K562 (cell line): ENCODE measurements at regions not wholly inside any gene's neighbourhood (a gene's known extent, or its start where the extent isn't known, plus 50 kb on each side); places are given as distances from the start of the nearest gene placed in this dataset.

ENCODE experiments used
- ATAC-seq: fragments of 200-7000 bp; cut with Tn5 transposase; 3 replicates; pipeline ENCODE4 v1.9.1; 2020; ENCODE audit warnings: moderate library complexity
- BruUV-seq: library from RNA; stranded (reverse); fragments of 400-500 nt; replicated peaks from 2 replicates; lab custom pipeline; 2021; lab: Mats Ljungman, UMichigan
- CTCF ChIA-PET: fragments of 300-600 bp; formaldehyde crosslinking; extraction: SDS; loops from one replicate; lab custom pipeline; 2021; ENCODE audit warnings: low intra/inter-chr PET ratio; lab: Yijun Ruan, JAX
- POLR2A ChIA-PET: fragments of 300-600, 350-650 bp; sonication (Branson Sonifier 250); formaldehyde crosslinking; extraction: SDS; loops from one replicate; lab custom pipeline; 2021; ENCODE audit warnings: antibody characterized with exemption, inconsistent platforms; lab: Yijun Ruan, JAX
- DNase-seq, 4 experiments: peaks; one replicate each; pipeline versions ENCODE4 v3.0.0 to v3.0.0-alpha.2; 2011 to 2018; ENCODE audit warnings: low spot score in 3 of 4, mixed read lengths in 3 of 4; ENCODE audit errors: extremely low read depth in 1 of 4
- FAIRE-seq: peaks from 2 replicates; lab custom pipeline; 2011; peaks lifted over from hg19 to GRCh38; lab: Jason Lieb, UNC
- H2AFZ ChIP-seq: 2 replicates; pipeline ENCODE4 v1.6.0; 2011; ENCODE audit warnings: low read depth, low read length, control low read depth, inconsistent platforms
- H3K27ac ChIP-seq: fragments of 200-600 bp; 3 replicates; pipeline ENCODE4 v1.8.0; 2011; ENCODE audit warnings: low read depth, mild to moderate bottlenecking, control low read depth, inconsistent platforms, low read length, moderate library complexity, mixed read lengths; ENCODE audit errors: extremely low read depth
- H3K27me3 ChIP-seq, 2 experiments: fragments of 300-600 bp in 1 of 2; 2 replicates in 1 of 2; 3 replicates in 1 of 2; pipeline versions ENCODE4 v1.6.0 to v1.8.0; 2011; ENCODE audit warnings: inconsistent platforms in 2 of 2, low read length in 2 of 2, mild to moderate bottlenecking in 1 of 2, mixed read lengths in 1 of 2, moderate library complexity in 1 of 2; ENCODE audit not compliant: control insufficient read depth in 2 of 2, insufficient read depth in 2 of 2
- H3K36me3 ChIP-seq: fragments of 300-600 bp; 3 replicates; pipeline ENCODE4 v1.8.0; 2011; ENCODE audit warnings: mild to moderate bottlenecking, low read length, inconsistent platforms; ENCODE audit not compliant: control insufficient read depth, insufficient read depth
- H3K4me1 ChIP-seq, 2 experiments: fragments of 200-600 bp in 1 of 2; replicated peaks in 1 of 2; 2 replicates in 1 of 2; 3 replicates in 1 of 2; pipeline versions ENCODE4 v1.5.1 to v1.8.0; 2011; ENCODE audit warnings: inconsistent platforms in 2 of 2, low read length in 2 of 2, mild to moderate bottlenecking in 1 of 2, mixed read lengths in 1 of 2, moderate library complexity in 1 of 2; ENCODE audit not compliant: control insufficient read depth in 2 of 2, insufficient read depth in 2 of 2
- H3K4me2 ChIP-seq: 2 replicates; pipeline ENCODE4 v1.6.1; 2011; ENCODE audit warnings: low read length, control low read depth, inconsistent platforms, mixed read lengths; ENCODE audit not compliant: insufficient read depth
- H3K4me3 ChIP-seq: fragments of 200-600 bp; sonication (generic), shearing (Covaris generic); 2 replicates; pipeline ENCODE4 v1.5.1; 2016; ENCODE audit warnings: control low read depth, inconsistent platforms
- H3K79me2 ChIP-seq: fragments of 200-600 bp; 3 replicates; pipeline ENCODE4 v1.8.0; 2011; ENCODE audit warnings: low read length, inconsistent platforms; ENCODE audit not compliant: control insufficient read depth, insufficient read depth
- H3K9ac ChIP-seq, 2 experiments: 2 replicates each; pipeline versions ENCODE4 v1.6.0 to v1.6.1; 2011; ENCODE audit warnings: low read depth in 2 of 2, low read length in 2 of 2, control low read depth in 1 of 2, inconsistent platforms in 1 of 2, mild to moderate bottlenecking in 1 of 2, mixed read lengths in 1 of 2; ENCODE audit not compliant: insufficient read depth in 1 of 2
- H3K9me1 ChIP-seq: one replicate; pipeline ENCODE4 v1.6.0; 2011; ENCODE audit warnings: inconsistent platforms, mild to moderate bottlenecking, low read length, moderate library complexity; ENCODE audit not compliant: control insufficient read depth, insufficient read depth
- H3K9me3 ChIP-seq: replicated peaks from 2 replicates; pipeline ENCODE4 v1.5.1; 2011; ENCODE audit warnings: low read depth, low read length, inconsistent platforms; ENCODE audit not compliant: control insufficient read depth, insufficient read depth
- H4K20me1 ChIP-seq: replicated peaks from 2 replicates; pipeline ENCODE4 v1.6.1; 2011; ENCODE audit warnings: low read length, inconsistent platforms, mixed read lengths; ENCODE audit not compliant: control insufficient read depth, insufficient read depth
- HNRNPL ChIP-seq: fragments of 200-400 bp; formaldehyde crosslinking; IDR thresholded peaks from 2 replicates; pipeline ENCODE4 v1.6.1; 2017; ENCODE audit warnings: low read depth, mild to moderate bottlenecking, low read length
- POLR2G ChIP-seq: fragments of 200-400 bp; formaldehyde crosslinking; IDR thresholded peaks from 2 replicates; pipeline ENCODE4 v1.6.1; 2017; ENCODE audit warnings: low read depth, mild to moderate bottlenecking, antibody characterized with exemption, low read length, moderate library complexity
- RB1 ChIP-seq: fragments of 450-650 bp; IDR thresholded peaks from 2 replicates; pipeline ENCODE4 v1.6.1; 2017; ENCODE audit warnings: low read depth, mild to moderate bottlenecking
- UBTF ChIP-seq, 2 experiments: IDR thresholded peaks; 2 replicates each; pipeline ENCODE4 v1.6.1; 2012; ENCODE audit warnings: improper control_type of control experiment in 2 of 2, low read depth in 2 of 2, low read length in 2 of 2, borderline replicate concordance in 1 of 2
- WGBS: fragments of 100-300 bp; shearing (Covaris generic); methylation state at CpG from one replicate; pipeline ENCODE4 v1.1.6; 2016; ENCODE audit warnings: low coverage, mixed read lengths; ENCODE audit not compliant: insufficient coverage; ENCODE audit errors: missing lambda C conversion rate; 5-methylcytosine and 5-hydroxymethylcytosine counted together
- in situ Hi-C: fragments of 300-500 bp; cut with MboI; formaldehyde crosslinking; loops from 4 replicates; pipeline ENCODE4 v1.15.0; 2018; ENCODE audit warnings: inconsistent platforms, mixed read lengths
- intact Hi-C: fragments of 100-400 bp; cut with micrococcal nuclease; formaldehyde crosslinking; loops from 2 replicates; pipeline ENCODE4 v1.14.2; 2022
- TF ChIP-seq, protein P1 (sequence below): sonication (generic); formaldehyde crosslinking; IDR thresholded peaks from 2 replicates; pipeline ENCODE4 v1.8.0; 2022; ENCODE audit warnings: mild to moderate bottlenecking, missing genetic modification reagents

GRCh38 chr12:76649099-76649498 is 89.5 kb upstream of the OSBPL8 start:
- no peak for TF ChIP-seq HNRNPL
- TF ChIP-seq, protein P1, sequence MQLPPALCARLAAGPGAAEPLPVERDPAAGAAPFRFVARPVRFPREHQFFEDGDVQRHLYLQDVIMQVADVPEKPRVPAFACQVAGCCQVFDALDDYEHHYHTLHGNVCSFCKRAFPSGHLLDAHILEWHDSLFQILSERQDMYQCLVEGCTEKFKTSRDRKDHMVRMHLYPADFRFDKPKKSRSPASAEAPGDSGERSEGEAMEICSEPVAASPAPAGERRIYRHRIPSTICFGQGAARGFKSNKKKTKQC (CRISPR knock-in tag), result no peak
- TF ChIP-seq UBTF (IDR thresholded peaks at IDR 0.05; ENCODE audit: borderline replicate concordance in 1 of 2, low read depth in 2 of 2, low read length in 2 of 2), result no peak
- no peak for TF ChIP-seq RB1
- no peak for TF ChIP-seq POLR2G
- Histone ChIP-seq H3K4me2 (no peak overlapping the region), H3K9ac (no peak overlapping the region), H3K36me3 (no peaks in the 10 kb centered on the region), H3K27me3 (no peaks in the 10 kb centered on the region), H3K9me1 (no peaks in the 10 kb centered on the region), H3K9me3 (no peaks in the 10 kb centered on the region), H4K20me1 (no peaks in the 10 kb centered on the region), H3K4me3 (no peak overlapping the region), H3K4me1 (no peaks in the 10 kb centered on the region; a peak in 1 of 5 replicates), H2AFZ (peak overlapping the region; percentile 26; the same call in 1 of the 2 replicates), H3K79me2 (no peaks in the 10 kb centered on the region), H3K27ac (no peak overlapping the region)
- intact Hi-C loops, result no loop called here
- DNase-seq, result no peak
- 44% methylated on average over 5 of the region's 5 CpGs for WGBS
- ChIA-PET CTCF (no interaction called here), POLR2A (interaction anchor here (0.7 to 1.1 kb wide), 3 partner anchors 9 to 46 kb away, joined by 3 read pairs; no protein-coding TSS in a partner anchor)
- in situ Hi-C loops, result no loop called here
- FAIRE-seq, result no peak
- ATAC-seq, result no peak; the same call in 2 of the 3 replicates
- BruUV-seq, result no TSS peak
